Mammary epithelial cell (primary cell): ENCODE measurements at regions not wholly inside any gene's neighbourhood (a gene's known extent, or its start where the extent isn't known, plus 50 kb on each side); places are given as distances from the start of the nearest gene placed in this dataset.

Experiments
- CTCF ChIP-seq, 2 donors: IDR thresholded peaks in 1 of 2; conservative IDR thresholded peaks in 1 of 2; 2 replicates each; pipeline ENCODE4 v1.5.1; 2011 to 2012; ENCODE audit warnings: inconsistent platforms in 2 of 2, low read length in 2 of 2, mild to moderate bottlenecking in 2 of 2, control low read depth in 1 of 2, low read depth in 1 of 2; ENCODE audit not compliant: insufficient read depth in 1 of 2; ENCODE audit errors: extremely low read depth in 1 of 2
- EZH2 ChIP-seq: IDR thresholded peaks from 2 replicates; pipeline ENCODE4 v1.6.1; 2012; ENCODE audit warnings: low read length, inconsistent platforms, borderline replicate concordance

- TF ChIP-seq CTCF (conservative IDR thresholded peaks at IDR 0.05 in 1 of 2, IDR thresholded peaks at IDR 0.05 in 1 of 2; ENCODE audit: extremely low read depth in 1 of 2, insufficient read depth in 1 of 2, low read depth in 1 of 2, low read length in 2 of 2) (no peak), EZH2 (no peak)
These were observed 101.0 kb upstream of the DMAC1 start for GRCh38 chr9:7900541-7900940.
